PC-9 (cell line): ENCODE measurements at regions not wholly inside any gene's neighbourhood (a gene's known extent, or its start where the extent isn't known, plus 50 kb on each side); places are given as distances from the start of the nearest gene placed in this dataset.

Experiments used
- BruUV-seq: library from RNA; stranded (reverse); fragments of 400-500 nt; replicated peaks from 2 replicates; lab custom pipeline; 2021; lab: Mats Ljungman, UMichigan
- CTCF ChIA-PET: fragments of 300-600 bp; sonication (Branson Sonifier 250); formaldehyde crosslinking; loops from one replicate; lab custom pipeline; 2022; ENCODE audit warnings: antibody characterized with exemption; lab: Charles Lee
- POLR2A ChIA-PET: fragments of 300-600 bp; sonication (Branson Sonifier 250); formaldehyde crosslinking; loops from one replicate; lab custom pipeline; 2022; ENCODE audit warnings: antibody characterized with exemption; ENCODE audit not compliant: unreplicated experiment; lab: Charles Lee
- DNase-seq, 2 experiments: peaks; one replicate each; pipeline versions ENCODE4 v3.0.0 to v3.0.0-alpha.2; 2015 to 2022; ENCODE audit warnings: mixed read lengths in 1 of 2
- H2AFZ ChIP-seq: fragments of 200-600 bp; sonication (generic); 2 replicates; pipeline ENCODE4 v1.8.1; 2017; ENCODE audit warnings: antibody characterized with exemption
- H3F3A ChIP-seq: fragments of 200-600 bp; sonication (generic); 2 replicates; pipeline ENCODE4 v1.8.1; 2017; ENCODE audit warnings: antibody characterized with exemption, mild to moderate bottlenecking, low read depth; ENCODE audit not compliant: insufficient read depth
- H3K27ac ChIP-seq: fragments of 200-600 bp; sonication (generic); 2 replicates; pipeline ENCODE4 v1.6.1; 2016; ENCODE audit warnings: mixed run types
- H3K27me3 ChIP-seq: fragments of 200-600 bp; sonication (generic); 2 replicates; pipeline ENCODE4 v1.6.1; 2016; ENCODE audit warnings: low read depth, mixed run types; ENCODE audit not compliant: insufficient read depth
- H3K36me3 ChIP-seq: fragments of 200-600 bp; sonication (generic); 2 replicates; pipeline ENCODE4 v1.6.1; 2016; ENCODE audit warnings: low read depth, mixed run types
- H3K4me1 ChIP-seq: fragments of 200-600 bp; sonication (generic); replicated peaks from 2 replicates; pipeline ENCODE4 v1.6.1; 2016; ENCODE audit warnings: mixed run types; ENCODE audit not compliant: insufficient read depth
- H3K4me2 ChIP-seq: fragments of 200-600 bp; sonication (generic); 2 replicates; pipeline ENCODE4 v1.6.1; 2017; ENCODE audit warnings: mixed run types
- H3K4me3 ChIP-seq: fragments of 200-600 bp; sonication (generic); 2 replicates; pipeline ENCODE4 v1.6.1; 2016; ENCODE audit warnings: mixed run types
- H3K79me2 ChIP-seq: fragments of 200-600 bp; sonication (generic); 2 replicates; pipeline ENCODE4 v1.6.1; 2017; ENCODE audit warnings: low read depth, mixed run types
- H3K9me2 ChIP-seq: fragments of 200-600 bp; sonication (generic); 2 replicates; pipeline ENCODE4 v1.8.1; 2017; ENCODE audit warnings: mild to moderate bottlenecking; ENCODE audit not compliant: insufficient read depth
- H3K9me3 ChIP-seq: fragments of 200-600 bp; sonication (generic); 2 replicates; pipeline ENCODE4 v1.8.1; 2016; ENCODE audit warnings: low read depth; ENCODE audit not compliant: insufficient read depth
- H4K20me1 ChIP-seq: fragments of 200-600 bp; sonication (generic); 2 replicates; pipeline ENCODE4 v1.8.1; 2017; ENCODE audit not compliant: insufficient read depth
- EZH2 ChIP-seq: fragments of 200-600 bp; sonication (generic); IDR thresholded peaks from 2 replicates; pipeline ENCODE4 v1.8.0; 2017; ENCODE audit warnings: antibody characterized with exemption, low read depth
- intact Hi-C: fragments of 100-400 bp; cut with micrococcal nuclease; formaldehyde crosslinking; loops from one replicate; pipeline ENCODE4 v1.10.0; 2022; ENCODE audit not compliant: unreplicated experiment
- TF ChIP-seq, protein P1 (sequence below): fragments of 200-600 bp; sonication (generic); conservative IDR thresholded peaks from 2 replicates; pipeline ENCODE4 v1.6.1; 2017; ENCODE audit warnings: mixed run types, antibody characterized with exemption, mild to moderate bottlenecking, moderate library complexity

DNA sequence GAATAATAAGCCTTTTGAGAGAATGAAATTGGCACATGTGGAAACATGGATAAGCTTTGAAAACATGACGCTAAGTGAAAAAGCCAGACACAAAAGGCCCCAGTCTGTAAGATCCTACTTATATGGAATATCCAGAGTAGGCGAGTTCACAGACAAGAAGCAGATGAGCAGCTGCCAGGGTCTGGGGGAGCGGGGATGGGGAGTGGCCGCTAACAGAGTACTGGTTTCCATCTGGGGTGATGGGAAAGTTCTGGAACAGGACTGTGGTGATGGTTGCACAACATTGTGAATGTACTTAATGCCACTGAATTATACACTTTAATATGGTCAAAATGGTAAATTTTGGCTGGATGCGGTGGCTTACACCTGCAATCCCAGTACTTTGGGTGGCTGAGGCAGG is 126.5 kb downstream of the SPATA19 start:
- no peaks in the 10 kb centered on the region for H4K20me1 ChIP-seq
- no peaks in the 10 kb centered on the region for H3F3A ChIP-seq
- intact Hi-C loops = no loop called here
- H3K4me1 ChIP-seq = no peaks in the 10 kb centered on the region
- no peaks in the 10 kb centered on the region for H3K79me2 ChIP-seq
- no TSS peak for BruUV-seq
- no peaks in the 10 kb centered on the region for H3K9me3 ChIP-seq
- peaks cover 91% of the 10 kb centered on the region for H3K27me3 ChIP-seq
- POLR2A ChIA-PET = no interaction called here
- H3K36me3 ChIP-seq = no peaks in the 10 kb centered on the region
- TF ChIP-seq EZH2 = no peak
- TF ChIP-seq, protein P1, sequence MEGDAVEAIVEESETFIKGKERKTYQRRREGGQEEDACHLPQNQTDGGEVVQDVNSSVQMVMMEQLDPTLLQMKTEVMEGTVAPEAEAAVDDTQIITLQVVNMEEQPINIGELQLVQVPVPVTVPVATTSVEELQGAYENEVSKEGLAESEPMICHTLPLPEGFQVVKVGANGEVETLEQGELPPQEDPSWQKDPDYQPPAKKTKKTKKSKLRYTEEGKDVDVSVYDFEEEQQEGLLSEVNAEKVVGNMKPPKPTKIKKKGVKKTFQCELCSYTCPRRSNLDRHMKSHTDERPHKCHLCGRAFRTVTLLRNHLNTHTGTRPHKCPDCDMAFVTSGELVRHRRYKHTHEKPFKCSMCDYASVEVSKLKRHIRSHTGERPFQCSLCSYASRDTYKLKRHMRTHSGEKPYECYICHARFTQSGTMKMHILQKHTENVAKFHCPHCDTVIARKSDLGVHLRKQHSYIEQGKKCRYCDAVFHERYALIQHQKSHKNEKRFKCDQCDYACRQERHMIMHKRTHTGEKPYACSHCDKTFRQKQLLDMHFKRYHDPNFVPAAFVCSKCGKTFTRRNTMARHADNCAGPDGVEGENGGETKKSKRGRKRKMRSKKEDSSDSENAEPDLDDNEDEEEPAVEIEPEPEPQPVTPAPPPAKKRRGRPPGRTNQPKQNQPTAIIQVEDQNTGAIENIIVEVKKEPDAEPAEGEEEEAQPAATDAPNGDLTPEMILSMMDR = no peak
- no peak overlapping the region for H3K4me3 ChIP-seq
- H3K4me2 ChIP-seq = no peak overlapping the region
- CTCF ChIA-PET = no interaction called here
- H3K27ac ChIP-seq = no peak overlapping the region
- H3K9me2 ChIP-seq = no peaks in the 10 kb centered on the region
- no peak overlapping the region for H2AFZ ChIP-seq
- DNase-seq = no peak

DNA sequence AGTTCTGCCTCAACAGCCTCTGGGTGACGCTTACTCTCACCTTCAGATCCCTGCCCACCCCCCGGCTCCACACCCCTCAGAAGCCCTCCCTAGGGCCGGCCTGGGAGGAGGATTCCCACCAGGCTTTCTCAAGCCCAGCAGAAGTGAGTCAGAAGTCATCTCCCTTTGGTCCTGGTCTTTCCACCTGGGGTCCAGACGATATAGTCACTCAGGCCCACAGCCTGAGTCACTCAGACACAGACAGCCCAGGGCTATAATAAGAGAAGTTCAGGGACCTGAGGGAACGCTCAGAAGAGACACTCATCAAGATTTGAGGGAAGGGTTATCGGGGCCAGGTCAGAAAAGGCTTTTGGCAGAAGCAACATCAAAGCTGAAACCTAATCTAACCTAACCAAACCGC is 127.1 kb downstream of the SPATA19 start:
- Histone ChIP-seq H3K9me2 (no peaks in the 10 kb centered on the region), H3K79me2 (no peaks in the 10 kb centered on the region), H3K27ac (no peak overlapping the region), H3K9me3 (no peaks in the 10 kb centered on the region), H2AFZ (no peak overlapping the region), H3K4me3 (no peak overlapping the region), H3F3A (no peaks in the 10 kb centered on the region), H3K4me2 (no peak overlapping the region), H3K4me1 (no peaks in the 10 kb centered on the region), H4K20me1 (no peaks in the 10 kb centered on the region), H3K27me3 (peaks cover 97% of the 10 kb centered on the region), H3K36me3 (no peaks in the 10 kb centered on the region)
- intact Hi-C loops = no loop called here
- ChIA-PET CTCF (no interaction called here), POLR2A (no interaction called here)
- TF ChIP-seq, protein P1 = no peak
- TF ChIP-seq EZH2 = no peak
- no TSS peak for BruUV-seq
- no peak for DNase-seq

DNA sequence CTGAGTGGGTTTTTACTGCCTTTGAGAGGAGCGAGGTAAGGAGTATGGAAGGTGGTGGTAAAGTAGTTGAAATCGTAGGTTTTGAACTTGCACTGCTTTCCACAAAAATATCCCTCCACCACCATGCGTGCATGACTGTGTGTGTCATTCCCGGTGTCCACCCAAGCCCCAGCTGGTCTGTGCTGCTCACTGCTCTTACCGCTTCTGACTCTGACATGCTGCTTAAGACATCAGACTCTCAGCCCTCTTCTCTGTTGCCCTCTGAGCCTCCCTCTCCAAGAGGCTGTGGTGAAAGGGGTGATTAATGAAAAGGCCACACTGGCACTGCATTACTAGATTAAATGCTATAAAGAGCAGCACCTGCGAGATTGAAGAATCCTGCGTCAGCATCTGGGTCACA is 128.7 kb downstream of the SPATA19 start:
- Histone ChIP-seq H3K9me2 (no peaks in the 10 kb centered on the region), H4K20me1 (no peaks in the 10 kb centered on the region), H3K27me3 (peaks cover 98% of the 10 kb centered on the region), H3K4me3 (no peak overlapping the region), H3K4me2 (no peak overlapping the region), H3K9me3 (no peaks in the 10 kb centered on the region), H3F3A (no peaks in the 10 kb centered on the region), H3K36me3 (no peaks in the 10 kb centered on the region), H2AFZ (no peak overlapping the region), H3K79me2 (no peaks in the 10 kb centered on the region), H3K4me1 (no peaks in the 10 kb centered on the region), H3K27ac (no peak overlapping the region)
- ChIA-PET CTCF (no interaction called here), POLR2A (no interaction called here)
- no peak for DNase-seq
- TF ChIP-seq EZH2 = no peak
- TF ChIP-seq, protein P1 = no peak
- no TSS peak for BruUV-seq
- intact Hi-C loops = no loop called here
